ENCODE measurements at regions not wholly inside any gene's neighbourhood (a gene's known extent, or its start where the extent isn't known, plus 50 kb on each side); places are given as distances from the start of the nearest gene placed in this dataset.

DNA sequence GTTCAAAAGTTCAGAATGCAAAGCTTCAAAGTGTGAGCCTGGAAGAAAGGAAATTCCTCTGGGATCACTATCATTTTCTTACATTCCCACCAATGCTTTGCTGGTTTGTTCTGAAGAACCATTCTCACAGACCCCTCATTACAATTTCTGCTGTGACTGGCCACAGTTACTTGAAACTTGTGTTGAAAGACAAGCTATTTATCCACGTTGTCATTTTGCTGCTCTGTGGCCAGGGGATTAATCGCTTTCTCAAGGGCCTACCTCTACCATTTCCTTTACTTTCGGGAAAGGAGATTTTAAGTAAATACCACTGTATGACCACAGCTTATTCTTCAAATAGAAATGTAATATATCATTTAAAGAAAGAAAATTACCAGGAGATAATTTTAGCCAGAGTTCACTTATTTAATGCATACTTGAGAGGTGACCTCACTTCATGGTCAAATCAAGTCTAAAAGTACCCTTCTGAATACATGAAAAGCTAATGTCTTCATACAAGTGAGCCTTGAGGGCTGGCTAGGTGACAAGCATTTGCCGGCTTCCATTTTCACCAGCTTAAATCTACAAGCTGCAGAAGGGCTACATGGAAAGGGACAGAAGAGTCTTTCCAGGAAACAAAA is 69.8 kb upstream of the ROBO2 start:
- no peak overlapping the region for H4K91ac ChIP-seq (replicated peaks; ENCODE audit: insufficient read length, low read length)
- no peak overlapping the region for H3K9ac ChIP-seq (replicated peaks in 1 of 4; ENCODE audit: extremely low read depth in 1 of 4, low read depth in 3 of 4, low read length in 3 of 4)
- H3K56ac ChIP-seq (replicated peaks; ENCODE audit: insufficient read length, low read depth, low read length): no peak overlapping the region
- no peaks in the 10 kb centered on the region for H3K27me3 ChIP-seq (replicated peaks in 1 of 4; ENCODE audit: control insufficient read depth in 3 of 4, extremely low read depth in 1 of 4, insufficient read depth in 3 of 4, low read length in 3 of 4)
- 0 out of 2 replicates have a peak overlapping the region, but pooled peaks have one; percentile 71 for H2AFZ ChIP-seq (ENCODE audit: low read length)
- H2BK15ac ChIP-seq (ENCODE audit: low read length): no peak overlapping the region
- H3K14ac ChIP-seq (ENCODE audit: insufficient read length): no peak overlapping the region
- H3K27ac ChIP-seq (ENCODE audit: low read depth, low read length): no peak overlapping the region
- FAIRE-seq (no peak), DNase-seq (ENCODE audit: low read depth in 1 of 2, low spot score in 2 of 2) (no peak)
- no peak overlapping the region for H3K4ac ChIP-seq (replicated peaks; ENCODE audit: insufficient read length, low read depth, low read length)
- H3K79me1 ChIP-seq (ENCODE audit: low read depth, low read length): no peaks in the 10 kb centered on the region
- no peaks in the 10 kb centered on the region for H3K23me2 ChIP-seq (ENCODE audit: low read depth, low read length)
- H2AK5ac ChIP-seq (ENCODE audit: low read depth, low read length): no peak overlapping the region
- H2BK5ac ChIP-seq (ENCODE audit: low read depth, low read length): no peak overlapping the region
- H3K18ac ChIP-seq (ENCODE audit: extremely low read depth, low read length): no peak overlapping the region
- no peaks in the 10 kb centered on the region; a peak in 1 of 8 replicates for H3K36me3 ChIP-seq (ENCODE audit: control insufficient read depth in 2 of 4, insufficient read depth in 4 of 4, low read length in 3 of 4)
- H3K23ac ChIP-seq (ENCODE audit: insufficient read length): no peak overlapping the region
- H3K79me2 ChIP-seq (ENCODE audit: control insufficient read depth in 1 of 2, insufficient read depth in 2 of 2, low read length in 2 of 2): no peaks in the 10 kb centered on the region
- ChIA-PET POLR2A (ENCODE audit: partially characterized antibody) (no interaction called here), CTCF (ENCODE audit: partially characterized antibody) (interaction anchor here (1.0 kb wide), 1 partner anchor 12 kb away, joined by 4 read pairs; no protein-coding TSS in a partner anchor)
- no peaks in the 10 kb centered on the region for H3K4me1 ChIP-seq (replicated peaks in 1 of 4; ENCODE audit: control insufficient read depth in 3 of 4, insufficient read depth in 4 of 4, low read length in 3 of 4)
- no peak overlapping the region for H4K5ac ChIP-seq (ENCODE audit: insufficient read length, low read depth, low read length)
- H2BK12ac ChIP-seq (ENCODE audit: low read depth, low read length): no peak overlapping the region
- no peaks in the 10 kb centered on the region for H3K9me3 ChIP-seq (ENCODE audit: insufficient read depth in 2 of 2, low read depth in 1 of 2, low read length in 1 of 2)
- no peak overlapping the region for H3K4me3 ChIP-seq (ENCODE audit: extremely low read depth in 1 of 4, insufficient read depth in 2 of 4, low read depth in 3 of 4, low read length in 4 of 4)
- H3K4me2 ChIP-seq (ENCODE audit: insufficient read depth in 1 of 2, low read depth in 2 of 2, low read length in 2 of 2): no peak overlapping the region
- WGBS, 2 experiments (ENCODE audit: extremely low coverage in 1 of 2, insufficient coverage in 1 of 2, insufficient read length in 1 of 2, insufficient replicate concordance in 2 of 2, low coverage in 1 of 2, low lambda C conversion rate in 2 of 2, missing lambda C conversion rate in 1 of 2): 76% methylated on average over 4 of the region's 4 CpGs; no CpG with 5 or more reads in 1 of the 2 experiments
- H2BK120ac ChIP-seq (replicated peaks; ENCODE audit: low read depth, low read length): no peak overlapping the region
- H2BK20ac ChIP-seq (ENCODE audit: low read length): no peak overlapping the region
- H4K20me1 ChIP-seq (replicated peaks in 1 of 2; ENCODE audit: control insufficient read depth in 1 of 2, insufficient read depth in 2 of 2, low read length in 2 of 2): no peaks in the 10 kb centered on the region
- H4K8ac ChIP-seq (ENCODE audit: extremely low read depth, insufficient read depth, low read length): no peak overlapping the region
- no peak for TF ChIP-seq NANOG (IDR thresholded peaks at IDR 0.05; ENCODE audit: insufficient read depth, low read depth, low read length, poor library complexity, severe bottlenecking)
- TF ChIP-seq JUND (IDR thresholded peaks at IDR 0.05; ENCODE audit: low read length): no peak
- no peak for TF ChIP-seq NRF1 (IDR thresholded peaks at IDR 0.05; ENCODE audit: low read depth, low read length)
- TF ChIP-seq GTF2F1 (IDR thresholded peaks at IDR 0.05; ENCODE audit: borderline replicate concordance, low read depth, low read length): no peak
- no peak for TF ChIP-seq FOSL1 (IDR thresholded peaks at IDR 0.05; ENCODE audit: insufficient read depth, low read depth, low read length)
- TF ChIP-seq TCF12 (IDR thresholded peaks at IDR 0.05; ENCODE audit: low read depth, low read length): no peak
- no peak for TF ChIP-seq USF2 (IDR thresholded peaks at IDR 0.05; ENCODE audit: low read length)
- TF ChIP-seq ASH2L (IDR thresholded peaks at IDR 0.05; ENCODE audit: low read length): no peak
- no peak for TF ChIP-seq KDM1A (IDR thresholded peaks at IDR 0.05; ENCODE audit: borderline replicate concordance, low read length)
- TF ChIP-seq RAD21 (IDR thresholded peaks at IDR 0.05 in 1 of 2, conservative IDR thresholded peaks at IDR 0.05 in 1 of 2; ENCODE audit: low read depth in 2 of 2, low read length in 2 of 2): no peak
- no peak for TF ChIP-seq POLR2AphosphoS5 (IDR thresholded peaks at IDR 0.05; ENCODE audit: low read depth, low read length)
- no peak for TF ChIP-seq TAF1 (IDR thresholded peaks at IDR 0.05; ENCODE audit: low read depth, low read length)
- TF ChIP-seq POLR2A (IDR thresholded peaks at IDR 0.05; ENCODE audit: control extremely low read depth in 1 of 2, low read depth in 2 of 2, low read length in 2 of 2): no peak
- no peak for TF ChIP-seq SP4 (IDR thresholded peaks at IDR 0.05; ENCODE audit: low read length)

Data from H1 (cell line).